Tibial nerve (tissue), 4 donors: ENCODE measurements at regions not wholly inside any gene's neighbourhood (a gene's known extent, or its start where the extent isn't known, plus 50 kb on each side); places are given as distances from the start of the nearest gene placed in this dataset.

ENCODE experiments used
- EP300 ChIP-seq, 2 donors: sonication (generic); formaldehyde crosslinking; IDR thresholded peaks; one replicate each; pipeline ENCODE4 v1.6.1; 2017; ENCODE audit warnings: antibody characterized with exemption in 2 of 2, mild to moderate bottlenecking in 1 of 2
- POLR2A ChIP-seq, 2 donors: fragments of 450-650 bp; IDR thresholded peaks; one replicate each; pipeline ENCODE4 v1.6.1; 2017; ENCODE audit warnings: antibody characterized with exemption in 2 of 2, mild to moderate bottlenecking in 2 of 2, moderate library complexity in 2 of 2
- TF ChIP-seq, protein P1 (sequence below), 5 experiments: fragments of 200-600 bp in 3 of 5; fragments of 450-650 bp in 2 of 5; sonication (generic) in 3 of 5; IDR thresholded peaks; one replicate each; pipeline ENCODE4 v1.5.1; 2016 to 2019; ENCODE audit warnings: antibody characterized with exemption in 5 of 5, mild to moderate bottlenecking in 3 of 5, moderate library complexity in 2 of 5

GRCh38 chr7:156496865-156497264 is 143.7 kb upstream of the RNF32 start:
- TF ChIP-seq, protein P1, sequence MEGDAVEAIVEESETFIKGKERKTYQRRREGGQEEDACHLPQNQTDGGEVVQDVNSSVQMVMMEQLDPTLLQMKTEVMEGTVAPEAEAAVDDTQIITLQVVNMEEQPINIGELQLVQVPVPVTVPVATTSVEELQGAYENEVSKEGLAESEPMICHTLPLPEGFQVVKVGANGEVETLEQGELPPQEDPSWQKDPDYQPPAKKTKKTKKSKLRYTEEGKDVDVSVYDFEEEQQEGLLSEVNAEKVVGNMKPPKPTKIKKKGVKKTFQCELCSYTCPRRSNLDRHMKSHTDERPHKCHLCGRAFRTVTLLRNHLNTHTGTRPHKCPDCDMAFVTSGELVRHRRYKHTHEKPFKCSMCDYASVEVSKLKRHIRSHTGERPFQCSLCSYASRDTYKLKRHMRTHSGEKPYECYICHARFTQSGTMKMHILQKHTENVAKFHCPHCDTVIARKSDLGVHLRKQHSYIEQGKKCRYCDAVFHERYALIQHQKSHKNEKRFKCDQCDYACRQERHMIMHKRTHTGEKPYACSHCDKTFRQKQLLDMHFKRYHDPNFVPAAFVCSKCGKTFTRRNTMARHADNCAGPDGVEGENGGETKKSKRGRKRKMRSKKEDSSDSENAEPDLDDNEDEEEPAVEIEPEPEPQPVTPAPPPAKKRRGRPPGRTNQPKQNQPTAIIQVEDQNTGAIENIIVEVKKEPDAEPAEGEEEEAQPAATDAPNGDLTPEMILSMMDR (IDR thresholded peaks at IDR 0.05), result no peak
- TF ChIP-seq EP300 (IDR thresholded peaks at IDR 0.05) (no peak), POLR2A (IDR thresholded peaks at IDR 0.05) (no peak)
